GM23338 (cell line): ENCODE measurements at regions not wholly inside any gene's neighbourhood (a gene's known extent, or its start where the extent isn't known, plus 50 kb on each side); places are given as distances from the start of the nearest gene placed in this dataset.

Experiments
- ATAC-seq: fragments of 200-7000 bp; cut with Tn5 transposase; 3 replicates; pipeline ENCODE4 v1.9.1; 2020
- DNase-seq: peaks from one replicate; pipeline ENCODE4 v3.0.0-alpha.2; 2015; ENCODE audit warnings: low spot score
- H2AFZ ChIP-seq: fragments of 200-600 bp; sonication (generic); 2 replicates; pipeline ENCODE4 v1.8.0; 2016; ENCODE audit warnings: antibody characterized with exemption, mild to moderate bottlenecking, moderate library complexity
- H3F3A ChIP-seq: fragments of 200-600 bp; sonication (generic); replicated peaks from 2 replicates; pipeline ENCODE4 v1.8.0; 2017; ENCODE audit warnings: antibody characterized with exemption, mixed run types, low read depth
- H3K27ac ChIP-seq: fragments of 200-600 bp; sonication (generic); 2 replicates; pipeline ENCODE4 v1.6.1; 2016; ENCODE audit warnings: low read depth
- H3K27me3 ChIP-seq: fragments of 200-600 bp; sonication (generic); 2 replicates; pipeline ENCODE4 v1.8.0; 2016; ENCODE audit warnings: mild to moderate bottlenecking, mixed run types, moderate library complexity; ENCODE audit not compliant: insufficient read depth
- H3K36me3 ChIP-seq: fragments of 200-600 bp; sonication (generic); 2 replicates; pipeline ENCODE4 v1.8.0; 2016; ENCODE audit warnings: mild to moderate bottlenecking; ENCODE audit not compliant: insufficient read depth
- H3K4me1 ChIP-seq: fragments of 200-600 bp; sonication (generic); 2 replicates; pipeline ENCODE4 v1.8.0; 2016; ENCODE audit warnings: mild to moderate bottlenecking, moderate library complexity; ENCODE audit not compliant: insufficient read depth
- H3K4me2 ChIP-seq: fragments of 200-600 bp; sonication (generic); 2 replicates; pipeline ENCODE4 v1.7.1; 2017; ENCODE audit warnings: mixed run types
- H3K4me3 ChIP-seq: fragments of 200-600 bp; sonication (generic); 2 replicates; pipeline ENCODE4 v1.6.1; 2016; ENCODE audit warnings: mixed run types
- H3K79me2 ChIP-seq: fragments of 200-600 bp; sonication (generic); replicated peaks from 2 replicates; pipeline ENCODE4 v1.8.0; 2017; ENCODE audit warnings: mild to moderate bottlenecking; ENCODE audit not compliant: insufficient read depth
- H3K9me2 ChIP-seq: fragments of 200-600 bp; sonication (generic); 2 replicates; pipeline ENCODE4 v1.8.0; 2017; ENCODE audit not compliant: insufficient read depth
- H4K20me1 ChIP-seq: fragments of 200-600 bp; sonication (generic); replicated peaks from 2 replicates; pipeline ENCODE4 v1.8.0; 2017; ENCODE audit warnings: mild to moderate bottlenecking; ENCODE audit not compliant: insufficient read depth
- H3K27ac Mint-ChIP-seq: 2 replicates; pipeline ENCODE4 v1.8.0; 2020; ENCODE audit warnings: inconsistent platforms, mild to moderate bottlenecking, moderate library complexity, mixed read lengths
- H3K27me3 Mint-ChIP-seq: 3 replicates; pipeline ENCODE4 v1.8.0; 2022; ENCODE audit warnings: low read depth, mild to moderate bottlenecking, moderate library complexity, mixed read lengths, inconsistent platforms; ENCODE audit not compliant: insufficient read depth, poor library complexity
- H3K36me3 Mint-ChIP-seq: 3 replicates; pipeline ENCODE4 v1.8.0; 2021; ENCODE audit warnings: low read depth, mild to moderate bottlenecking, inconsistent platforms, moderate library complexity, mixed read lengths
- H3K4me1 Mint-ChIP-seq: 3 replicates; pipeline ENCODE4 v1.8.0; 2020; ENCODE audit warnings: mild to moderate bottlenecking, inconsistent platforms, mixed read lengths
- H3K4me3 Mint-ChIP-seq: 3 replicates; pipeline ENCODE4 v1.8.0; 2021; ENCODE audit warnings: moderate library complexity, mild to moderate bottlenecking, inconsistent platforms, mixed read lengths
- H3K9me3 Mint-ChIP-seq: 3 replicates; pipeline ENCODE4 v1.8.0; 2020; ENCODE audit warnings: moderate library complexity, mild to moderate bottlenecking, inconsistent platforms, mixed read lengths
- CREB1 ChIP-seq: fragments of 250-450 bp; sonication (Bioruptor Pico); IDR thresholded peaks from 2 replicates; pipeline ENCODE4 v1.5.0; 2020; ENCODE audit warnings: low read depth, mild to moderate bottlenecking, moderate library complexity
- EZH2 ChIP-seq: fragments of 200-600 bp; sonication (generic); IDR thresholded peaks from one replicate; pipeline ENCODE4 v1.8.0; 2017; ENCODE audit warnings: antibody characterized with exemption, mild to moderate bottlenecking, low read depth; ENCODE audit not compliant: unreplicated experiment
- JUNB ChIP-seq: IDR thresholded peaks from one replicate; pipeline ENCODE4 v1.6.1; 2016; ENCODE audit warnings: antibody characterized with exemption; ENCODE audit not compliant: unreplicated experiment
- REST ChIP-seq: IDR thresholded peaks from one replicate; pipeline ENCODE4 v1.6.1; 2018; ENCODE audit warnings: antibody characterized with exemption; ENCODE audit not compliant: unreplicated experiment
- ZNF331 ChIP-seq: fragments of 250-450 bp; sonication (Bioruptor Pico); IDR thresholded peaks from 2 replicates; pipeline ENCODE4 v1.5.0; 2020; ENCODE audit warnings: low read depth, mild to moderate bottlenecking, moderate library complexity
- ZNF462 ChIP-seq: fragments of 250-450 bp; sonication (Bioruptor Pico); IDR thresholded peaks from 2 replicates; pipeline ENCODE4 v1.5.0; 2020; ENCODE audit warnings: mild to moderate bottlenecking, moderate library complexity

GRCh38 chr9:115414561-115414960, 296.6 kb upstream of the TNC start:
- Histone ChIP-seq H3K27me3 (no peaks in the 10 kb centered on the region), H3F3A (no peaks in the 10 kb centered on the region), H3K79me2 (no peaks in the 10 kb centered on the region), H2AFZ (no peak overlapping the region), H3K36me3 (no peaks in the 10 kb centered on the region; the same call in 1 of the 2 replicates), H3K4me2 (no peak overlapping the region), H3K9me2 (no peaks in the 10 kb centered on the region), H3K4me1 (peaks cover 22% of the 10 kb centered on the region; the same call in 1 of the 2 replicates), H3K4me3 (no peak overlapping the region), H4K20me1 (no peaks in the 10 kb centered on the region), H3K27ac (no peak overlapping the region)
- H3K36me3 Mint-ChIP-seq = peaks cover 9% of the 10 kb centered on the region; the same call in 2 of the 3 replicates
- DNase-seq (no peak), ATAC-seq (no peak)
- H3K4me3 Mint-ChIP-seq = no peak overlapping the region
- H3K9me3 Mint-ChIP-seq = peaks cover 12% of the 10 kb centered on the region
- no peaks in the 10 kb centered on the region for H3K27me3 Mint-ChIP-seq
- TF ChIP-seq ZNF462 (CRISPR knock-in tag) (no peak), ZNF331 (no peak), REST (no peak), CREB1 (CRISPR knock-in tag) (no peak), EZH2 (no peak), JUNB (no peak)
- H3K27ac Mint-ChIP-seq = no peak overlapping the region
- peaks cover 13% of the 10 kb centered on the region; the same call in 2 of the 3 replicates for H3K4me1 Mint-ChIP-seq
